Transverse colon (tissue), 4 donors: ENCODE measurements at regions not wholly inside any gene's neighbourhood (a gene's known extent, or its start where the extent isn't known, plus 50 kb on each side); places are given as distances from the start of the nearest gene placed in this dataset.

ENCODE experiments used
- EP300 ChIP-seq: sonication (generic); formaldehyde crosslinking; IDR thresholded peaks from one replicate; pipeline ENCODE4 v1.6.1; 2017; ENCODE audit warnings: antibody characterized with exemption, low read depth
- POLR2A ChIP-seq: fragments of 450-650 bp; IDR thresholded peaks from one replicate; pipeline ENCODE4 v1.6.1; 2016; ENCODE audit warnings: antibody characterized with exemption, mild to moderate bottlenecking, moderate library complexity
- POLR2AphosphoS5 ChIP-seq, 3 donors: sonication (generic); formaldehyde crosslinking; IDR thresholded peaks; one replicate each; pipeline ENCODE4 v1.6.1; 2016; ENCODE audit warnings: antibody characterized with exemption in 3 of 3
- TF ChIP-seq, protein P1 (sequence below), 5 experiments: fragments of 200-600 bp in 3 of 5; fragments of 450-650 bp in 2 of 5; sonication (generic) in 3 of 5; IDR thresholded peaks; 1 replicate in 2 of 5; 2 replicates in 3 of 5; pipeline ENCODE4 v1.5.1; 2016 to 2017; ENCODE audit warnings: antibody characterized with exemption in 5 of 5, inconsistent platforms in 3 of 5, mild to moderate bottlenecking in 2 of 5, moderate library complexity in 1 of 5

- TF ChIP-seq, protein P1, sequence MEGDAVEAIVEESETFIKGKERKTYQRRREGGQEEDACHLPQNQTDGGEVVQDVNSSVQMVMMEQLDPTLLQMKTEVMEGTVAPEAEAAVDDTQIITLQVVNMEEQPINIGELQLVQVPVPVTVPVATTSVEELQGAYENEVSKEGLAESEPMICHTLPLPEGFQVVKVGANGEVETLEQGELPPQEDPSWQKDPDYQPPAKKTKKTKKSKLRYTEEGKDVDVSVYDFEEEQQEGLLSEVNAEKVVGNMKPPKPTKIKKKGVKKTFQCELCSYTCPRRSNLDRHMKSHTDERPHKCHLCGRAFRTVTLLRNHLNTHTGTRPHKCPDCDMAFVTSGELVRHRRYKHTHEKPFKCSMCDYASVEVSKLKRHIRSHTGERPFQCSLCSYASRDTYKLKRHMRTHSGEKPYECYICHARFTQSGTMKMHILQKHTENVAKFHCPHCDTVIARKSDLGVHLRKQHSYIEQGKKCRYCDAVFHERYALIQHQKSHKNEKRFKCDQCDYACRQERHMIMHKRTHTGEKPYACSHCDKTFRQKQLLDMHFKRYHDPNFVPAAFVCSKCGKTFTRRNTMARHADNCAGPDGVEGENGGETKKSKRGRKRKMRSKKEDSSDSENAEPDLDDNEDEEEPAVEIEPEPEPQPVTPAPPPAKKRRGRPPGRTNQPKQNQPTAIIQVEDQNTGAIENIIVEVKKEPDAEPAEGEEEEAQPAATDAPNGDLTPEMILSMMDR (IDR thresholded peaks at IDR 0.05): no peak
- TF ChIP-seq POLR2A: no peak
- TF ChIP-seq POLR2AphosphoS5 (IDR thresholded peaks at IDR 0.05): no peak
- TF ChIP-seq EP300: no peak
These were observed 424.0 kb downstream of the MATN1 start for GRCh38 chr1:30299393-30299792.
